Bronchial epithelial cell (primary cell): ENCODE measurements at regions not wholly inside any gene's neighbourhood (a gene's known extent, or its start where the extent isn't known, plus 50 kb on each side); places are given as distances from the start of the nearest gene placed in this dataset.
A peak's percentile ranks its signal among the peaks of the same experiment; 100 is the strongest.

Experiments
- DNase-seq: peaks from one replicate; pipeline ENCODE4 v3.0.0-alpha.2; 2010; ENCODE audit warnings: low read depth
- FAIRE-seq: peaks from 2 replicates; lab custom pipeline; 2011; peaks lifted over from hg19 to GRCh38; lab: Jason Lieb, UNC
- H3K27me3 ChIP-seq: 2 replicates; pipeline ENCODE4 v1.5.1; 2011; ENCODE audit warnings: low read length; ENCODE audit not compliant: control insufficient read depth, insufficient read depth
- H3K36me3 ChIP-seq: 2 replicates; pipeline ENCODE4 v1.5.1; 2011; ENCODE audit warnings: low read length; ENCODE audit not compliant: control insufficient read depth, insufficient read depth
- H3K4me3 ChIP-seq: 2 replicates; pipeline ENCODE4 v1.5.1; 2011; ENCODE audit warnings: mild to moderate bottlenecking, low read depth, low read length, control low read depth
- CTCF ChIP-seq: IDR thresholded peaks from 2 replicates; pipeline ENCODE4 v1.5.1; 2011; ENCODE audit warnings: mild to moderate bottlenecking, moderate library complexity, low read length, control low read depth, inconsistent platforms; ENCODE audit not compliant: insufficient read depth, severe bottlenecking

- no peak for TF ChIP-seq CTCF
- Histone ChIP-seq H3K27me3 (no peaks in the 10 kb centered on the region), H3K36me3 (no peaks in the 10 kb centered on the region), H3K4me3 (no peak overlapping the region)
- DNase-seq (no peak), FAIRE-seq (no peak)
Observed at GRCh38 chr1:43031316-43032203, 72.9 kb upstream of the SLC2A1 start.

GRCh38 chr1:43024905-43025304, 66.2 kb upstream of the SLC2A1 start:
- H3K27me3 ChIP-seq = no peaks in the 10 kb centered on the region
- H3K4me3 ChIP-seq = no peak overlapping the region
- no peak for FAIRE-seq
- no peak for TF ChIP-seq CTCF
- H3K36me3 ChIP-seq = no peaks in the 10 kb centered on the region
- DNase-seq = no peak

- FAIRE-seq = peak; percentile 99
- TF ChIP-seq CTCF = no peak
- no peak overlapping the region for H3K4me3 ChIP-seq
Observed at GRCh38 chr1:43021547-43022474, 63.1 kb upstream of the SLC2A1 start.

GRCh38 chr1:43019226-43019625, 60.6 kb upstream of the SLC2A1 start:
- no peak for FAIRE-seq

More at GRCh38 chr1:43021547-43022474, 63.1 kb upstream of the SLC2A1 start:
- H3K36me3 ChIP-seq = no peaks in the 10 kb centered on the region
- no peaks in the 10 kb centered on the region for H3K27me3 ChIP-seq
- DNase-seq = peak; percentile 99

GRCh38 chr1:43018121-43018520, 59.5 kb upstream of the SLC2A1 start:
- no peaks in the 10 kb centered on the region for H3K36me3 ChIP-seq
- TF ChIP-seq CTCF = no peak
- H3K27me3 ChIP-seq = no peaks in the 10 kb centered on the region
- no peak overlapping the region for H3K4me3 ChIP-seq
- FAIRE-seq = no peak
- DNase-seq = no peak

More at GRCh38 chr1:43019226-43019625, 60.6 kb upstream of the SLC2A1 start:
- TF ChIP-seq CTCF = no peak
- Histone ChIP-seq H3K27me3 (no peaks in the 10 kb centered on the region), H3K36me3 (no peaks in the 10 kb centered on the region), H3K4me3 (no peak overlapping the region)
- peak; percentile 43 for DNase-seq
